H1 (cell line): ENCODE measurements at regions not wholly inside any gene's neighbourhood (a gene's known extent, or its start where the extent isn't known, plus 50 kb on each side); places are given as distances from the start of the nearest gene placed in this dataset.

ENCODE experiments used
- BCL11A ChIP-seq, 2 experiments: IDR thresholded peaks; one replicate each; pipeline ENCODE4 v1.6.1; 2011; ENCODE audit warnings: low read depth in 2 of 2, low read length in 2 of 2, mild to moderate bottlenecking in 2 of 2
- CEBPB ChIP-seq: IDR thresholded peaks from 2 replicates; pipeline ENCODE4 v1.6.1; 2012; ENCODE audit warnings: low read depth, low read length
- CHD1 ChIP-seq: IDR thresholded peaks from 2 replicates; pipeline ENCODE4 v1.6.1; 2012; ENCODE audit warnings: low read depth, low read length, improper control_type of control experiment
- SP4 ChIP-seq: IDR thresholded peaks from 2 replicates; pipeline ENCODE4 v1.6.1; 2012; ENCODE audit warnings: low read length, inconsistent platforms

DNA sequence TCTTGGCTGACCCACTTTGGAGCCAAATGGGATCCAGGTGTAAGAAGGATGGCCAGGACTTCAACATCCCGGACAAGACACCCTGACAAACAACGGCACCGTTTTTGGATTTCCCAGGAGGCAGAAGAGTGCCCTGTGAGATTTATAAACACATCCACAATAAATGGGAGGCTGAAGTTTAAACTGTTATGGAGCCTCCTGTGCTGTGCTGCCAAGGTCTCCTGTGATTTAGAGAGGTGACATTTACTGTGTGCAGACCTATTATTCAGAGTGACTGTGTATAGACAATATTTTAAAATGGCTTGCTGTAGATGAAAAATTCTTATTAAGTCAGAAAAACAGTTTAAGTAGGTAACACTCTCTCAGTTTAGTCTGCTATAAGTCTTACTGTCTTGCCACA is 401.5 kb upstream of the ETAA1 start (continued):
- TF ChIP-seq SP4 = no peak
- no peak for TF ChIP-seq CHD1
- TF ChIP-seq BCL11A (IDR thresholded peaks at IDR 0.05; ENCODE audit: low read depth in 2 of 2, low read length in 2 of 2) = no peak
- TF ChIP-seq CEBPB = no peak
- TF ChIP-seq, all 59 proteins: peak for 0
